SK-MEL-5 (cell line): ENCODE measurements at regions not wholly inside any gene's neighbourhood (a gene's known extent, or its start where the extent isn't known, plus 50 kb on each side); places are given as distances from the start of the nearest gene placed in this dataset.
"Not testable (repeated sequence)": the region's sequence is repeated elsewhere in the genome, so short reads cannot be mapped to it uniquely, and the experiment has no call there.

Experiments used
- DNase-seq: peaks from one replicate; pipeline ENCODE4 v3.0.0-alpha.2; 2016; ENCODE audit warnings: low read depth, low spot score
- in situ Hi-C: cut with HindIII; loops from 2 replicates; pipeline ENCODE4 v1.10.0; 2016; ENCODE audit warnings: low sequenced_read_pairs, high pct_unique_total_duplicates, low pct_unique_long_range_greater_than_20kb

- in situ Hi-C loops = no loop called here
- DNase-seq = no peak
Measured at GRCh38 chr2:145415151-145415550, 895.2 kb upstream of the ZEB2 start.

- in situ Hi-C loops = no loop called here
- peak; percentile 39 for DNase-seq
Measured at GRCh38 chr2:145413261-145414030, 893.5 kb upstream of the ZEB2 start.

DNA sequence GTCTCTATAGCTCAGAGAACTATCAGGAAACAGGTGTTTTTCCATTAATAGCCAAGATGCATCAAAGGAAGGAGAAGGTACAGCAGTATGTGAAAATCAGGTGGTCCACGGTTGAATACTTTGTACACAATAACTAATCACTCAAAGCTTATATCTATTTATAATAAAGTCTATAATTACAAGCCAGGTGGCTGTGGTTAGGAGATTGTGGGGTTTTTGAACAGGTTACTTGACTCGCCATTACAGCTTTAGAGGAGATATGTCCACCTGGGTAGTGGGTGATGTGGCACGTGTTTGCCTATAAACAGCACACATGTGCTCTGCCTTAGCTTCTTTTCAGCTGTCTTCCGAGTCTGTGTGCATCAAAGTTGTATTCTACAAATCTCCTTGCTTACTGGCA lies 892.2 kb upstream of the ZEB2 start:
- in situ Hi-C loops = no loop called here

DNA sequence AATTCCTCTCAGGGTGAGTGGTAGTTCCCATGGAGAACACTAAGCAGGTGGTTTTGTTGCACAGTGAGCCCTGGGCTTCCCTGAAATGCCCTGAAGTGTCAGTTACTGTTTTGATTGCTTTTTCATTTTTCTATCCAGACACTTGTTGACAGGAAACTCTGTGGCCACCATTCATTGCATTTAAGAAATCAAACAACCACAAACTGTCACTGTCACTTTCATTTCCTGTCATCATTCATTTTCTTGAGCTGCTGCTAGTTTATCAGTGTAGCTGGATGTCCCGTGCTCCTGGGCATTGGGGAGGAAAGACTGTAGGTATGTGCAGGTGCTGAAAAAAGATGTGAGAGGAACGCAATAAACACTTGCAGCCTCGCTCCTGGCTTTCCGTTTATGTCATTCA lies 891.6 kb upstream of the ZEB2 start:
- in situ Hi-C loops = no loop called here

More for the DNA sequence above, 892.2 kb upstream of the ZEB2 start:
- DNase-seq = no peak

GRCh38 chr2:145410086-145410485 lies 890.2 kb upstream of the ZEB2 start:
- in situ Hi-C loops = no loop called here
- no peak for DNase-seq

More for the DNA sequence above, 891.6 kb upstream of the ZEB2 start:
- no peak for DNase-seq

- in situ Hi-C loops = no loop called here
- DNase-seq = no peak
Measured at GRCh38 chr2:145408980-145409379, 889.1 kb upstream of the ZEB2 start.

- in situ Hi-C loops = no loop called here
Measured at GRCh38 chr2:145404690-145405089, 884.8 kb upstream of the ZEB2 start.

GRCh38 chr2:145402706-145403277 lies 882.9 kb upstream of the ZEB2 start:
- in situ Hi-C loops = no loop called here
- no peak for DNase-seq

More at GRCh38 chr2:145404690-145405089, 884.8 kb upstream of the ZEB2 start:
- DNase-seq = no peak

GRCh38 chr2:145399131-145399530 lies 879.2 kb upstream of the ZEB2 start:
- DNase-seq = no peak
- in situ Hi-C loops = no loop called here

GRCh38 chr2:145394181-145394580 lies 874.3 kb upstream of the ZEB2 start:
- no peak for DNase-seq
- in situ Hi-C loops = no loop called here

DNA sequence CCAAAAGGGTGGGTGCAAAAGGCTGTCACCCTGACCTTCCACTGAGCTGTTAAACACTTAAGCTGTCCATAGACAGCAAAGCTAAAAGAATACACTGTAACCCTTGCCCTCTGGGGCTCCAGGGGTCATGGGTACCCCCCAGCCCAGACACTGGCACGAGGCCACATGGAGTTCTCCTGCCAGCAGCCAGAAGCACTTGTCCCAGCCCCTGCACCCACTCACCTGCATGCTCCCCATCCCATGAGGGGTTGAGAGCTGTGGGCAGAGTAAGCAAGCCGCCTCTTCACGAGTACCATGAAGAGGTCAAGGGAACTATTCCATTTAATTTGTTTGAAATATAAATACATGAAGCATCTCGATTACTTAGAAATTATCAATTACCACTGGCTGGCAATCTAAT lies 867.1 kb upstream of the ZEB2 start:
- in situ Hi-C loops = no loop called here
- no peak for DNase-seq

GRCh38 chr2:145383961-145384360 lies 864.0 kb upstream of the ZEB2 start:
- DNase-seq = no peak
- in situ Hi-C loops = no loop called here

DNA sequence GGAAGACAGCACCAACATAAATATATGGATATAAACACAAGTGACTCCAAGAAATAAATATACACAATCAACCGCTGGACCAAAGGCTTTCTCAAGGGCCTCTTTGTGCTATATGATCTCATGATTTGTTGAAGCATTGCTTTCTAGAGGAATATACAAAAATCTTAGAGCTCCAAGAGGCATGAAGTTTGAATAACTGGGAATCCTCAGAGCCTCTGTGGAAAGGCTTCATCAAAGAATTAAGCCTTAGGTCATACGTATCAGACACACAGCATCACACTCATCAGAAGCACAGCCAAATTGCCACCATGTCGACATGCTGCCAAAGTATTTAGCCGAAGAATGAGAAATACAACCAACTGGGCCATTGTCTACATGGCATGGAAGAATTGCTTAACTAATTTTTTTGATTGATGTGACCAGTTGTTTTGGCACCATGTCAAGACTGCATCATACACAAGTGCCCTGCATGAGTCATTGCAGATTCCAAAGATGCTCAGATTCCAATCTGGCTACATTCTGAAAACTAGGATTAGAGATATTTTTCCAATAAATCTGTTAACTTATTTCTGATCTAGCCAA lies 860.6 kb upstream of the ZEB2 start:
- in situ Hi-C loops = no loop called here

DNA sequence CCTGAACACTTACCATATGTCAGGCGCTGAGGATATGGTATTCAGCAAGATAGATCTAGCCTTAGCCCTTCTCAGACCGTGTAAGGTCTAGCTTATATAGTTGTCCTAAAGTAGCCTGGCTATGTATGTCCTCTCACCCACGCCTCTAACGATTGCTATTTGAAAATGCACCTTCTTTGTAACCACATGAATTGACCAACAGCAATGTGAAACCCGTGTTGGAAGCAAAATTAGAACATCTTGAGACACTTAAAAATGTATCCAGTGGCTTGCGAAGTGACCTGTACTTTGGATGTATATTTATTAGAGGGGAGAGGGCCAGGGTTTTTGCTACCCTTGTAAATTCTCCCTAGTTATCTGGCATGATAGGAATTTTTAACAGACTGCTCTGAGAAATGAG lies 860.0 kb upstream of the ZEB2 start:
- peak; percentile 7 for DNase-seq
- in situ Hi-C loops = no loop called here

More for the DNA sequence above, 860.6 kb upstream of the ZEB2 start:
- DNase-seq = peak; percentile 39

- no peak for DNase-seq
Measured at GRCh38 chr2:145374165-145374564, 854.2 kb upstream of the ZEB2 start.

GRCh38 chr2:145367334-145367733 lies 847.4 kb upstream of the ZEB2 start:
- in situ Hi-C loops, DNase-seq: not testable (repeated sequence)

More at GRCh38 chr2:145374165-145374564, 854.2 kb upstream of the ZEB2 start:
- in situ Hi-C loops = no loop called here

- no peak for DNase-seq
- in situ Hi-C loops = no loop called here
Measured at GRCh38 chr2:145366341-145366740, 846.4 kb upstream of the ZEB2 start.

- in situ Hi-C loops = no loop called here
- DNase-seq = no peak
Measured at GRCh38 chr2:145360129-145360790, 840.3 kb upstream of the ZEB2 start.
